Osteoblast (primary cell): ENCODE measurements at regions not wholly inside any gene's neighbourhood (a gene's known extent, or its start where the extent isn't known, plus 50 kb on each side); places are given as distances from the start of the nearest gene placed in this dataset.

Experiments
- DNase-seq: peaks from one replicate; pipeline ENCODE4 v3.0.0; 2011; ENCODE audit warnings: low spot score, mixed read lengths; ENCODE audit not compliant: insufficient read length; ENCODE audit errors: missing footprints
- H2AFZ ChIP-seq: 2 replicates; pipeline ENCODE4 v1.6.0; 2011; ENCODE audit warnings: mild to moderate bottlenecking, low read length
- H3K27ac ChIP-seq: 2 replicates; pipeline ENCODE4 v1.5.1; 2011; ENCODE audit warnings: mild to moderate bottlenecking, low read depth, low read length, moderate library complexity
- H3K27me3 ChIP-seq: 2 replicates; pipeline ENCODE4 v1.6.0; 2012; ENCODE audit warnings: mild to moderate bottlenecking, control low read depth, inconsistent platforms, low read length, moderate library complexity; ENCODE audit not compliant: insufficient read depth
- H3K36me3 ChIP-seq: 2 replicates; pipeline ENCODE4 v1.5.1; 2011; ENCODE audit warnings: mild to moderate bottlenecking, low read length, control low read depth, moderate library complexity; ENCODE audit not compliant: insufficient read depth
- H3K4me1 ChIP-seq: 2 replicates; pipeline ENCODE4 v1.5.1; 2011; ENCODE audit warnings: mild to moderate bottlenecking, low read length, control low read depth, moderate library complexity; ENCODE audit not compliant: insufficient read depth
- H3K4me2 ChIP-seq: 2 replicates; pipeline ENCODE4 v1.6.0; 2011; ENCODE audit warnings: mild to moderate bottlenecking, low read length; ENCODE audit not compliant: insufficient read depth
- H3K4me3 ChIP-seq: fragments of 200-600 bp; sonication (generic); 3 replicates; pipeline ENCODE4 v1.5.1; 2012; ENCODE audit warnings: mild to moderate bottlenecking, low read length, inconsistent platforms; ENCODE audit not compliant: insufficient read depth
- H3K79me2 ChIP-seq: 2 replicates; pipeline ENCODE4 v1.6.0; 2012; ENCODE audit warnings: mild to moderate bottlenecking, low read length, control low read depth, inconsistent platforms; ENCODE audit not compliant: insufficient read depth
- H3K9me3 ChIP-seq: 2 replicates; pipeline ENCODE4 v1.5.1; 2011; ENCODE audit warnings: low read depth, low read length, control low read depth
- H4K20me1 ChIP-seq: 2 replicates; pipeline ENCODE4 v1.6.0; 2012; ENCODE audit warnings: mild to moderate bottlenecking, low read length, control low read depth; ENCODE audit not compliant: insufficient read depth
- TF ChIP-seq, protein P1 (sequence below): IDR thresholded peaks from 2 replicates; pipeline ENCODE4 v1.5.1; 2011; ENCODE audit warnings: mild to moderate bottlenecking, low read depth, low read length, moderate library complexity; ENCODE audit errors: extremely low read depth

DNA sequence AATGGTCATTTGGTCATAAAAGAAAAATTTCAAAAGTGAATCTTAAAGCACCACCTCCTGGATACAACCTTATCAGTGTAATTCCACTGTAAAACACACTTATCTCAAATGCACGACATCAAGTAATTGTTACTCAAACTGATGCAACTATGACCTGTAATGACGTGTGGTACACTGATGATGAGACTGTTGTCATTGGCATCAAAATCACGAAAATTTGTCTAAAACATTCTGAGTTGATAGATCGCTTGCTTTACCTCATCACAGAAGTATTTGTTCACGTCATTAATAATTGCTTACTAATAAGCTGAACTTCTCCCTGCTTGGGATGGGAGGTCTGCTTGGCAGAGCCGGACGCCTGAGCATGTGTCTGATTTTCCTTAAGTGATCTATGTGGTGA lies 221.8 kb upstream of the KLF6 start:
- H3K79me2 ChIP-seq = no peaks in the 10 kb centered on the region
- H3K36me3 ChIP-seq = no peaks in the 10 kb centered on the region
- no peak overlapping the region for H3K4me2 ChIP-seq
- H3K27me3 ChIP-seq = no peaks in the 10 kb centered on the region
- H3K9me3 ChIP-seq = no peaks in the 10 kb centered on the region
- no peak for DNase-seq
- no peaks in the 10 kb centered on the region for H3K4me1 ChIP-seq
- TF ChIP-seq, protein P1, sequence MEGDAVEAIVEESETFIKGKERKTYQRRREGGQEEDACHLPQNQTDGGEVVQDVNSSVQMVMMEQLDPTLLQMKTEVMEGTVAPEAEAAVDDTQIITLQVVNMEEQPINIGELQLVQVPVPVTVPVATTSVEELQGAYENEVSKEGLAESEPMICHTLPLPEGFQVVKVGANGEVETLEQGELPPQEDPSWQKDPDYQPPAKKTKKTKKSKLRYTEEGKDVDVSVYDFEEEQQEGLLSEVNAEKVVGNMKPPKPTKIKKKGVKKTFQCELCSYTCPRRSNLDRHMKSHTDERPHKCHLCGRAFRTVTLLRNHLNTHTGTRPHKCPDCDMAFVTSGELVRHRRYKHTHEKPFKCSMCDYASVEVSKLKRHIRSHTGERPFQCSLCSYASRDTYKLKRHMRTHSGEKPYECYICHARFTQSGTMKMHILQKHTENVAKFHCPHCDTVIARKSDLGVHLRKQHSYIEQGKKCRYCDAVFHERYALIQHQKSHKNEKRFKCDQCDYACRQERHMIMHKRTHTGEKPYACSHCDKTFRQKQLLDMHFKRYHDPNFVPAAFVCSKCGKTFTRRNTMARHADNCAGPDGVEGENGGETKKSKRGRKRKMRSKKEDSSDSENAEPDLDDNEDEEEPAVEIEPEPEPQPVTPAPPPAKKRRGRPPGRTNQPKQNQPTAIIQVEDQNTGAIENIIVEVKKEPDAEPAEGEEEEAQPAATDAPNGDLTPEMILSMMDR = no peak
- no peaks in the 10 kb centered on the region for H4K20me1 ChIP-seq
- no peak overlapping the region for H2AFZ ChIP-seq
- H3K27ac ChIP-seq = peak overlapping the region; percentile 39
- no peak overlapping the region for H3K4me3 ChIP-seq

DNA sequence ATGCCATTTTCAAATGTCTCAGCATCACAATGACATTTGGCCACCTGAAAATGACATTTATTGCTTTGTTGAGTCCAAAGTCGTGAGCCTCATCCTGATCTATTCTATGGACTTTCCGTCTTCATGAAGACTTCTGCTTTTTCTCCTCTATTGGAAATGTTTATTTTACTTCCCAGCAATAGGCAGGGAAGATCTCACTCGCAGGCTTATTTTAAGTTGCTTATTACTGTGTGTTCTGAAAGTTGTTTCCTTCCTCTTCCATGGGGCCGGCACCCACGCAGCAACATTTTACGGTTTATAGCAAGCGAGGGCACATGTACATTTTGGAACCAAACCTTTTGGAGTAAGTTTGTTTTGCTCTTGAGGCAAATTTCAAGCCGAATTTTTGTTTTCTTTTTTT lies 221.0 kb upstream of the KLF6 start:
- TF ChIP-seq, protein P1 = no peak
- Histone ChIP-seq H3K27ac (no peak overlapping the region), H3K79me2 (no peaks in the 10 kb centered on the region), H3K4me2 (no peak overlapping the region), H3K9me3 (no peaks in the 10 kb centered on the region), H3K4me1 (no peaks in the 10 kb centered on the region), H3K27me3 (no peaks in the 10 kb centered on the region), H4K20me1 (no peaks in the 10 kb centered on the region), H3K36me3 (no peaks in the 10 kb centered on the region), H3K4me3 (no peak overlapping the region), H2AFZ (no peak overlapping the region)
- DNase-seq = no peak

DNA sequence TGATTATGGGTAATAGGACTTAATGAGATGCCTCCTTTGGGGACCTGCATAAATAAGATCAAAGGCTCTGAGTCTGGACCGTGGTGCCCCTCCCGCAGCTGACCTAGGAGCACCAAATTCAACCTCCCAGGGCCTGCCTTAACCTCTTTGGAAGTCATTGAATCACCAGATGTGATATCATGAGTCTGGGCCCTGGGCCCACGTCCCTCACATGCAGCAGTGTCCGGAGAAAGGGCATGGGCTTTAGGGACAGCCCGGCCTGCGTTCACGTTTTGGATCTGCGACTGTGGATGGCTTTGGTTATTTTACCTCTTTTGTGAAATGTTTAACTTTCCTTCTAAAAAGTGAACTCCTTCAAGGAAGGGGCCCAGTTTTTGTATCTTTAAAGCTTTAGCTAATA lies 220.0 kb upstream of the KLF6 start:
- TF ChIP-seq, protein P1 = no peak
- Histone ChIP-seq H4K20me1 (no peaks in the 10 kb centered on the region), H3K27me3 (no peaks in the 10 kb centered on the region), H3K4me1 (no peaks in the 10 kb centered on the region), H3K79me2 (no peaks in the 10 kb centered on the region), H3K4me2 (no peak overlapping the region), H2AFZ (no peak overlapping the region), H3K9me3 (no peaks in the 10 kb centered on the region), H3K4me3 (no peak overlapping the region), H3K36me3 (no peaks in the 10 kb centered on the region), H3K27ac (no peak overlapping the region)
- no peak for DNase-seq

DNA sequence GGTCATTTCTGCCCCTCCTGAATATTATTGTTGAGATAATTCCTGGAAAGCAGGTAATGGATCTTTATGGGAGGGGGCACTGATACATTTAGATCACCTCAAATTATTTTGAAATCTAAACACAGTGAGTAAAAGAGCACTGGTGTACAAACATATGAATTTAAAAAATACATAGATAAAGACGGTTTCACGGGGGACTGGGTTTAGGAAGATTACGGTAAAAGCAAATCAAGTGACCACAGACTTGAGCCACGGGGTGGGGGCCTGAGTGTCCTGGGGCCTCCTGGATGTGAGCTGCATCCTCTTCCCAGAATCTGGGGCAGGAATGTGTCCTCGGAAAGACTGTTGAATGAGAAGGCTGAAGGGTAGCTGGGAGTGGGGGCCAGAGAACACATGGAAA lies 219.1 kb upstream of the KLF6 start:
- Histone ChIP-seq H3K4me1 (no peaks in the 10 kb centered on the region), H3K9me3 (no peaks in the 10 kb centered on the region), H4K20me1 (no peaks in the 10 kb centered on the region), H3K79me2 (no peaks in the 10 kb centered on the region), H2AFZ (no peak overlapping the region), H3K27ac (no peak overlapping the region), H3K4me3 (no peak overlapping the region), H3K27me3 (no peaks in the 10 kb centered on the region), H3K4me2 (no peak overlapping the region), H3K36me3 (no peaks in the 10 kb centered on the region)
- TF ChIP-seq, protein P1 = no peak
- no peak for DNase-seq
